Endometrial microvascular endothelial cells (primary cell): ENCODE measurements at regions not wholly inside any gene's neighbourhood (a gene's known extent, or its start where the extent isn't known, plus 50 kb on each side); places are given as distances from the start of the nearest gene placed in this dataset.
"Not testable (repeated sequence)": the region's sequence is repeated elsewhere in the genome, so short reads cannot be mapped to it uniquely, and the experiment has no call there.

ENCODE experiments used
- in situ Hi-C: cut with HindIII; loops from 2 replicates; pipeline ENCODE4 v1.10.0; 2017; ENCODE audit warnings: low sequenced_read_pairs, low pct_unique_long_range_greater_than_20kb; ENCODE audit errors: inconsistent ontology term

DNA sequence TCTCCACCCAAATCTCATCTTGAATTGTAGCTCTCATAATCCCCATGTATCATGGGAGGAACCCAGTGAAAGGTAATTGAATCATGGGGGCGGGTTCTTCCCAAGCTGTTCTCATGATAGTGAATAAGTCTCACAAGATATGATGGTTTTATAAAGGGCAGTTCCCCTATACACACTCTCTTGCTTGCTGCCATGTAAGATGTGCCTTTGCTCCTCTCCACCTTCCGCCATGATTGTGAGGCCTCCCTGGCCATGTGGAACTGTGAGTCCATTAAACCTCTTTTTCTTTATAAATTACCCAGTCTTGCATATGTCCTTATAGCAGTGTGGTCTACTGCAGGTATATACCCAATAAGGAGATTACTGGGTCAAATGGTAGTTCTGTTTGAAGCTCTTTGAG is 61.3 kb upstream of the ALOX12 start:
- in situ Hi-C loops, result not testable (repeated sequence)

DNA sequence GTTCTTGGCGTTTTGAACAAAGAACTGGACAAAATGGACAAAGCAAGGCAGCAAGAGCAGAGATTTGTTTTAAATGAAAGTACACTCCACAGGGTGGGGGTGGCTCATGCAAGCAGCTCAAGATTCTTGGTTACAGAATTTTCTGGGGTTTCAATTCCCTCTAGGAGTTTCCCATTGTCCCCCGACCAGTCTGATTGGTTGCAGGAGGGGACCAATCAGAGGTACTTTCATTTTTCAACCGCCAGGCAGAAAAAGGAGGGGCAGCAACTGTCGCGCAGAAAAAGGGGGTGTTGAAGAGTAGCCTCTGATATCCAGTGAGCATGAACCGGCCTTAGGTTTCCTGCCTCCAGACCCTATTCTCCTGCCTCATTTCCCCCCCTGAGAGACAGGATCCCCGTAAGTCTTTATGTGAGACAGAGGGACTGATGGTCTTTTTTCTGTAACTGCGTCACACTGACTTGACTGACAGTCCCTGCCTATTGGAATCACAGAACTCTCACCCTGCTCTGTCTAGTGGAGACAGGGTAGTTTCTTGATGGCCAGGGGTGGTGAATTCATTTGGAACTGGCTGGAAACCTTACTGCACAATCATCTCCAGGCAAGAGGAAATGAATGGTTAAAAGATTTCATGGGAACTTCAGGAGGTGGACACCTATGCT is 59.4 kb upstream of the ALOX12 start:
- in situ Hi-C loops, result no loop called here

DNA sequence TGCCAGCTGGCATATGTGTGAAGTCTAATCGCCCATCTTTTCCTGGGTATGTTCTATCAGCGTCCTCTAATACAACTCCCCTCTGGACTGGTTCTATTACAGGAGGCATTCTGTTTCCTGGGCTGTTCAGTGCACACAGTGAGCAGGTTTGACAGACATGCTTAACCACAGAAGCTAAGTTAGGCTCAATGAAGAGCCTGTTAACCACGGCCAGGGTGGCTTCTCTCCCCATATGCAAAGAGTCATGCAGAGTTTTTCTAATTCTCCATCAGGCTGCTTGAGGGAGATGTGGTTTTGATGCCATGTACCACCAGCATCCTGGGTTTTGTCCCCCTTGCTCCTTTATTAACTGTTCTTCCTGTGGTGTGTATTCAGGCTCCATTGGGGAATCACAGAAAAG is 57.2 kb upstream of the ALOX12 start:
- in situ Hi-C loops, result no loop called here

- in situ Hi-C loops, result no loop called here
Measured at GRCh38 chr17:6940186-6940649, 55.6 kb upstream of the ALOX12 start.

DNA sequence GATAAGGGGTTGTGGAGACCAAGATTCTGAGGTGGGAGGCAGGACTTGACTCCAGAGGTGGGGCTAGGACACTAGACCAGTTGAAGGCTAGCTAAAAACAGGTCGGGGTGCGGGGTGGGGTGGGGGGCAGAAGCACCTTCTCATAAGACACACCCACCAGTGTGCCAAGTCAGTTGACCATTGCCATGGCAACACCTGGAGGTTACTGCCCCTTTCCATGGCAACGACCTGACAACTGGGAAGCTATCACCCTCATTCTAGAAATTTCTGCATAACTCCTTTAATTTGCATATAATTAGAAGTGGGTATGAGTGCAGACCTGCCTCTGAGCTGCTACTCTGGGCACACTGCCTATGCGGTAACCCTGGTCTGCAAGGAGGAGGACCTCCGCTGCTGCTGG is 53.9 kb upstream of the ALOX12 start:
- in situ Hi-C loops, result no loop called here

GRCh38 chr17:6943406-6943805 is 52.4 kb upstream of the ALOX12 start:
- in situ Hi-C loops, result no loop called here
